Nephron (organoid): ENCODE measurements at regions not wholly inside any gene's neighbourhood (a gene's known extent, or its start where the extent isn't known, plus 50 kb on each side); places are given as distances from the start of the nearest gene placed in this dataset.
A peak's percentile ranks its signal among the peaks of the same experiment; 100 is the strongest.

Experiments used
- H3K27ac Mint-ChIP-seq, 3 experiments: 2 replicates each; pipeline ENCODE4 v1.8.0; 2020; ENCODE audit warnings: mixed read lengths in 3 of 3, mild to moderate bottlenecking in 2 of 3, moderate library complexity in 1 of 3
- H3K27me3 Mint-ChIP-seq: 2 replicates; pipeline ENCODE4 v1.8.0; 2021; ENCODE audit warnings: low read depth, mild to moderate bottlenecking, moderate library complexity, mixed read lengths
- H3K36me3 Mint-ChIP-seq: 2 replicates; pipeline ENCODE4 v1.8.0; 2020; ENCODE audit warnings: low read depth, mixed read lengths
- H3K4me1 Mint-ChIP-seq: 2 replicates; pipeline ENCODE4 v1.8.0; 2020; ENCODE audit warnings: mixed read lengths
- H3K4me3 Mint-ChIP-seq, 3 experiments: 2 replicates each; pipeline ENCODE4 v1.8.0; 2020; ENCODE audit warnings: mild to moderate bottlenecking in 3 of 3, mixed read lengths in 3 of 3, moderate library complexity in 2 of 3
- H3K9me3 Mint-ChIP-seq: 2 replicates; pipeline ENCODE4 v1.8.0; 2020; ENCODE audit warnings: mixed read lengths
- CTCF ChIP-seq, 3 experiments: fragments of 200-600 bp; sonication (generic); IDR thresholded peaks; one replicate each; pipeline ENCODE4 v1.5.0; 2021; ENCODE audit warnings: antibody characterized with exemption in 3 of 3; ENCODE audit not compliant: unreplicated experiment in 3 of 3

GRCh38 chr5:4275232-4275631 is 679.6 kb downstream of the IRX1 start:
- Mint-ChIP-seq H3K27ac (no peak overlapping the region), H3K27me3 (no peaks in the 10 kb centered on the region), H3K4me1 (no peaks in the 10 kb centered on the region), H3K36me3 (peaks cover 5% of the 10 kb centered on the region), H3K4me3 (no peak overlapping the region), H3K9me3 (peaks cover 27% of the 10 kb centered on the region)
- TF ChIP-seq CTCF (IDR thresholded peaks at IDR 0.05; ENCODE audit: unreplicated experiment in 3 of 3) = no peak

- H3K27me3 Mint-ChIP-seq = peaks cover 34% of the 10 kb centered on the region
- TF ChIP-seq CTCF (IDR thresholded peaks at IDR 0.05; ENCODE audit: unreplicated experiment in 3 of 3) = no peak
- H3K36me3 Mint-ChIP-seq = no peaks in the 10 kb centered on the region
- no peak overlapping the region for H3K4me3 Mint-ChIP-seq
- no peaks in the 10 kb centered on the region for H3K9me3 Mint-ChIP-seq
- H3K27ac Mint-ChIP-seq = peak overlapping the region in 1 of 3 experiments; percentile 17
- peaks cover 8% of the 10 kb centered on the region for H3K4me1 Mint-ChIP-seq
Observed at GRCh38 chr5:4294878-4295277, 699.2 kb downstream of the IRX1 start.

DNA sequence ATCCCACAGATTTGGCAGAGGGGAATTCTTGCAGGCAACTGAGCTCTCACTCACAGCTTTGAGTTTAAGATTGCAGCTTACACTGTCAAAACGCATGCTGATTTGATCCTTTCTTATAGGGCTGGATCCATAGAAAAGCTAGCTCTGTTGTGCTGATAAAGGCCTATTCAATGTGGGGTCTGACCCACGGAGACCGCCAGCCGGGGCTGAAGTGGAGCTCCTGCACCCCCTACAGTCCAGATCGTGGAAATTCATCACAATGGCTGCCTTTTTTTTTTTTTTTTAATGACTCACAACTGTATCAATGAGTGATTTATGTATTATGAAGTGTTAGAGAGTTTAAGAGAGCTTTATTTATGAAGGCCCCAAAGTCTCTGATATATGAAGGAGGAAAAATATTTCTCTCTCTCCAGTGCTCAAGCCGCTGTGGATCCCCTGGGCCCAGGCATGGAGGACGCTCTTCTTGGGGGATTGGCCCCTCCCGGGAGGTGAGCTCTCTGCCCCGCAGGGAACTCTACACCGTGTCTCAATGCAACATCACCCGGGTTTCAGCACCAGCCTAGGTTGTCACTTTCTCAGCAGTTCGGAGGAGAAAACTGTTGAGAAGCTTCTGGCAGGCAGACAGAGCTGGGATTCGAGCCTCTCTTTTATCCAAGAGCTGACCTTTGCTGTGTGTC is 700.2 kb downstream of the IRX1 start:
- TF ChIP-seq CTCF (IDR thresholded peaks at IDR 0.05; ENCODE audit: unreplicated experiment in 3 of 3) = peak; percentile 59 to 87 (median 74)
- peaks cover 34% of the 10 kb centered on the region for H3K27me3 Mint-ChIP-seq
- H3K4me3 Mint-ChIP-seq = no peak overlapping the region
- peak overlapping the region in 1 of 3 experiments; percentile 17 for H3K27ac Mint-ChIP-seq
- peaks cover 8% of the 10 kb centered on the region for H3K4me1 Mint-ChIP-seq
- H3K36me3 Mint-ChIP-seq = no peaks in the 10 kb centered on the region
- no peaks in the 10 kb centered on the region for H3K9me3 Mint-ChIP-seq

- TF ChIP-seq CTCF (IDR thresholded peaks at IDR 0.05; ENCODE audit: unreplicated experiment in 3 of 3) = no peak
- no peaks in the 10 kb centered on the region for H3K9me3 Mint-ChIP-seq
- H3K4me1 Mint-ChIP-seq = no peaks in the 10 kb centered on the region
- H3K27me3 Mint-ChIP-seq = peaks cover 9% of the 10 kb centered on the region
- no peak overlapping the region for H3K4me3 Mint-ChIP-seq
- H3K36me3 Mint-ChIP-seq = no peaks in the 10 kb centered on the region
- no peak overlapping the region for H3K27ac Mint-ChIP-seq
Observed at GRCh38 chr5:4306057-4306456, 710.4 kb downstream of the IRX1 start.

DNA sequence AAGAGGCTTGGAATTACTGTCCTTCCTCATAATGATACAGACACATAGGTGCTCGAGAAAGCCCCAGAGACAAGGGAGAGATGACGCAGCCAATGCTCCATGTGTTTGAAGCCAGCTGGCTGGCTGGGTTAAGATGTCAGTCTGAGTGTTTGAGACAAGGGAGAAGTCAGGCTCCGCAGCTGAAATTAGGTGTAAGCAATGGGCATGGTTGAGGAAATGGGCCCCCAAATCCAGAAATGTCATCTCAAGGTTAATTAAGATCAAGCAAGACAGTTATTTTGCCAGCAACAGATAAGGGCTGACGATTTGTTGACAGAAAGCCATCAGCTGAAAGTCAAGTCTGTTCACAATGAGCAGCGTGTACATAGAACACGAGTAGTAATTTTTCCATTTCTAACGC is 713.4 kb downstream of the IRX1 start:
- Mint-ChIP-seq H3K27ac (no peak overlapping the region), H3K4me3 (no peak overlapping the region), H3K4me1 (no peaks in the 10 kb centered on the region), H3K36me3 (no peaks in the 10 kb centered on the region), H3K27me3 (peaks cover 7% of the 10 kb centered on the region), H3K9me3 (no peaks in the 10 kb centered on the region)
- no peak for TF ChIP-seq CTCF (IDR thresholded peaks at IDR 0.05; ENCODE audit: unreplicated experiment in 3 of 3)

- no peaks in the 10 kb centered on the region for H3K4me1 Mint-ChIP-seq
- no peak overlapping the region for H3K4me3 Mint-ChIP-seq
- peaks cover 7% of the 10 kb centered on the region for H3K27me3 Mint-ChIP-seq
- H3K27ac Mint-ChIP-seq = no peak overlapping the region
- no peaks in the 10 kb centered on the region for H3K9me3 Mint-ChIP-seq
- no peaks in the 10 kb centered on the region for H3K36me3 Mint-ChIP-seq
- no peak for TF ChIP-seq CTCF (IDR thresholded peaks at IDR 0.05; ENCODE audit: unreplicated experiment in 3 of 3)
Observed at GRCh38 chr5:4313138-4313537, 717.5 kb downstream of the IRX1 start.
